DOHH2 (cell line): ENCODE measurements at regions not wholly inside any gene's neighbourhood (a gene's known extent, or its start where the extent isn't known, plus 50 kb on each side); places are given as distances from the start of the nearest gene placed in this dataset.

Experiments
- H3F3A ChIP-seq: fragments of 200-600 bp; sonication (generic), shearing (Covaris generic); 2 replicates; pipeline ENCODE4 v1.6.0; 2016; ENCODE audit warnings: antibody characterized with exemption, mild to moderate bottlenecking; ENCODE audit not compliant: control insufficient read depth, insufficient read depth
- H3K27ac ChIP-seq: fragments of 200-600 bp; sonication (generic); 2 replicates; pipeline ENCODE4 v1.5.1; 2014; ENCODE audit warnings: low read depth, mild to moderate bottlenecking, low read length, moderate library complexity
- H3K27me3 ChIP-seq: fragments of 200-600 bp; sonication (generic); 2 replicates; pipeline ENCODE4 v1.6.1; 2014; ENCODE audit warnings: mild to moderate bottlenecking, low read length, mixed read lengths; ENCODE audit not compliant: control insufficient read depth
- H3K36me3 ChIP-seq: fragments of 200-600 bp; sonication (generic); 2 replicates; pipeline ENCODE4 v1.6.1; 2014; ENCODE audit warnings: mild to moderate bottlenecking, low read length, moderate library complexity, mixed read lengths; ENCODE audit not compliant: control insufficient read depth
- H3K4me1 ChIP-seq: fragments of 200-600 bp; sonication (generic); 2 replicates; pipeline ENCODE4 v1.6.1; 2014; ENCODE audit warnings: mild to moderate bottlenecking, low read length, mixed read lengths; ENCODE audit not compliant: control insufficient read depth
- H3K4me2 ChIP-seq: fragments of 200-600 bp; sonication (generic); 2 replicates; pipeline ENCODE4 v1.6.0; 2014; ENCODE audit warnings: mild to moderate bottlenecking, low read length, moderate library complexity
- H3K4me3 ChIP-seq: fragments of 200-600 bp; sonication (generic); 2 replicates; pipeline ENCODE4 v1.5.1; 2014; ENCODE audit warnings: mild to moderate bottlenecking, low read length, mixed read lengths
- H3K79me2 ChIP-seq: fragments of 200-600 bp; sonication (generic); 2 replicates; pipeline ENCODE4 v1.6.1; 2014; ENCODE audit warnings: mild to moderate bottlenecking, low read length, mixed read lengths; ENCODE audit not compliant: control insufficient read depth
- H3K9me2 ChIP-seq: fragments of 200-600 bp; sonication (generic); replicated peaks from 2 replicates; pipeline ENCODE4 v1.6.1; 2014; ENCODE audit warnings: mild to moderate bottlenecking, low read length, mixed read lengths; ENCODE audit not compliant: control insufficient read depth
- H3K9me3 ChIP-seq: fragments of 200-600 bp; sonication (generic); 2 replicates; pipeline ENCODE4 v1.6.1; 2014; ENCODE audit warnings: antibody characterized with exemption, low read length, mixed read lengths; ENCODE audit not compliant: control insufficient read depth, insufficient read depth
- H4K20me1 ChIP-seq: fragments of 200-600 bp; sonication (generic); 2 replicates; pipeline ENCODE4 v1.6.0; 2014; ENCODE audit warnings: low read depth, mild to moderate bottlenecking, antibody characterized with exemption, low read length, moderate library complexity; ENCODE audit not compliant: control insufficient read depth, insufficient read depth
- CTCF ChIP-seq: fragments of 200-600 bp; sonication (generic); IDR thresholded peaks from one replicate; pipeline ENCODE4 v1.5.1; 2014; ENCODE audit warnings: antibody characterized with exemption, mild to moderate bottlenecking, low read depth, low read length; ENCODE audit not compliant: poor library complexity, severe bottlenecking
- EZH2phosphoT487 ChIP-seq: fragments of 200-600 bp; sonication (generic); IDR thresholded peaks from 2 replicates; pipeline ENCODE4 v1.6.1; 2017; ENCODE audit warnings: borderline replicate concordance, mild to moderate bottlenecking, antibody characterized with exemption, low read length, moderate library complexity, mixed read lengths

DNA sequence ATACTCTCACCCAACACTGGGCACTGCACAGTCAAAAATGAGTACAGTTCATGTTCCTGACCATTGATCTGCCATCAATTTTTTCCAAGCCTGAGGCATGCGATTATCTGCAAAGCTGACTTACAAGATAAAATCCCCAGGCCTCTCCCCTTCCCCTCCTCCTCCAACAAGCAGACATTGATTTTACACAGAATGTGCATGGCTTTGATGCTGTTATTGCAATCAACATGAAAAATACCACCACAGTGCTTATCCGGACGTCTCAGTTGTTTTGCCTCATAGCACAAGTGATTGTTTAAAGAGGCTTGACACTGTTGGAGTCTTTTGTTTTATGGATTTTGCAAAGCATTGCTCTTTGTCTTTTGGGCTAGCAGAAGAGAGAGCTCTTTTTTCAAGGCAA is 163.8 kb downstream of the TOX3 start:
- no peaks in the 10 kb centered on the region for H3K79me2 ChIP-seq
- H3K27ac ChIP-seq, result no peak overlapping the region
- no peaks in the 10 kb centered on the region for H3K9me3 ChIP-seq
- H3K4me2 ChIP-seq, result no peak overlapping the region
- no peak overlapping the region for H3K4me3 ChIP-seq
- no peaks in the 10 kb centered on the region for H3K4me1 ChIP-seq
- TF ChIP-seq EZH2phosphoT487 (no peak), CTCF (no peak)
- H4K20me1 ChIP-seq, result no peaks in the 10 kb centered on the region
- no peaks in the 10 kb centered on the region for H3K27me3 ChIP-seq
- H3K36me3 ChIP-seq, result no peaks in the 10 kb centered on the region
- no peaks in the 10 kb centered on the region for H3K9me2 ChIP-seq
- no peaks in the 10 kb centered on the region for H3F3A ChIP-seq

GRCh38 chr16:52379551-52379950 is 167.4 kb downstream of the TOX3 start:
- no peaks in the 10 kb centered on the region for H3K9me3 ChIP-seq
- H3K27ac ChIP-seq, result no peak overlapping the region
- H3K79me2 ChIP-seq, result no peaks in the 10 kb centered on the region
- H3F3A ChIP-seq, result no peaks in the 10 kb centered on the region
- no peak overlapping the region for H3K4me3 ChIP-seq
- H3K27me3 ChIP-seq, result no peaks in the 10 kb centered on the region
- no peaks in the 10 kb centered on the region for H3K4me1 ChIP-seq
- no peaks in the 10 kb centered on the region; the same call in 1 of the 2 replicates for H3K9me2 ChIP-seq
- no peak overlapping the region for H3K4me2 ChIP-seq
- no peak for TF ChIP-seq EZH2phosphoT487
- no peak for TF ChIP-seq CTCF
- H3K36me3 ChIP-seq, result no peaks in the 10 kb centered on the region
- no peaks in the 10 kb centered on the region for H4K20me1 ChIP-seq

GRCh38 chr16:52376676-52377280 is 170.2 kb downstream of the TOX3 start:
- Histone ChIP-seq H3K27ac (no peak overlapping the region), H3K27me3 (no peaks in the 10 kb centered on the region), H3K9me2 (no peaks in the 10 kb centered on the region; the same call in 1 of the 2 replicates), H3K9me3 (no peaks in the 10 kb centered on the region), H3K4me3 (no peak overlapping the region), H3K4me2 (no peak overlapping the region), H4K20me1 (no peaks in the 10 kb centered on the region), H3K79me2 (no peaks in the 10 kb centered on the region), H3K36me3 (no peaks in the 10 kb centered on the region), H3F3A (no peaks in the 10 kb centered on the region), H3K4me1 (no peaks in the 10 kb centered on the region)
- TF ChIP-seq CTCF, result no peak
- no peak for TF ChIP-seq EZH2phosphoT487
